Neural progenitor cell (in vitro differentiated cells): ENCODE measurements at regions not wholly inside any gene's neighbourhood (a gene's known extent, or its start where the extent isn't known, plus 50 kb on each side); places are given as distances from the start of the nearest gene placed in this dataset.
"Not testable (repeated sequence)": the region's sequence is repeated elsewhere in the genome, so short reads cannot be mapped to it uniquely, and the experiment has no call there.

ENCODE experiments used
- DNase-seq: peaks from one replicate; pipeline ENCODE4 v3.0.0-alpha.2; 2016; ENCODE audit warnings: low spot score
- H2AFZ ChIP-seq: fragments of 200-600 bp; sonication (generic); replicated peaks from 2 replicates; pipeline ENCODE4 v1.6.1; 2016; ENCODE audit warnings: antibody characterized with exemption
- H3F3A ChIP-seq: fragments of 200-600 bp; sonication (generic); 2 replicates; pipeline ENCODE4 v1.6.1; 2016; ENCODE audit warnings: antibody characterized with exemption, low read depth
- H3K27ac ChIP-seq: fragments of 200-600 bp; sonication (generic); 2 replicates; pipeline ENCODE4 v1.5.1; 2016; ENCODE audit warnings: mild to moderate bottlenecking
- H3K27me3 ChIP-seq: fragments of 200-600 bp; sonication (generic); 2 replicates; pipeline ENCODE4 v1.6.1; 2016; ENCODE audit warnings: mild to moderate bottlenecking, moderate library complexity
- H3K36me3 ChIP-seq: fragments of 200-600 bp; sonication (generic); 2 replicates; pipeline ENCODE4 v1.5.1; 2016
- H3K4me1 ChIP-seq: fragments of 200-600 bp; sonication (generic); 2 replicates; pipeline ENCODE4 v1.6.1; 2016; ENCODE audit warnings: mixed run types
- H3K4me2 ChIP-seq: fragments of 200-600 bp; sonication (generic); 2 replicates; pipeline ENCODE4 v1.6.1; 2016
- H3K4me3 ChIP-seq: fragments of 200-600 bp; sonication (generic); 2 replicates; pipeline ENCODE4 v1.5.1; 2016
- H3K79me2 ChIP-seq: fragments of 200-600 bp; sonication (generic); 2 replicates; pipeline ENCODE4 v1.6.1; 2016; ENCODE audit warnings: low read depth
- H3K9ac ChIP-seq: fragments of 200-600 bp; sonication (generic); 2 replicates; pipeline ENCODE4 v1.6.1; 2016
- H3K9me3 ChIP-seq: fragments of 200-600 bp; sonication (generic); 2 replicates; pipeline ENCODE4 v1.5.1; 2016; ENCODE audit warnings: low read depth
- H4K20me1 ChIP-seq: fragments of 200-600 bp; sonication (generic); 2 replicates; pipeline ENCODE4 v1.6.1; 2016; ENCODE audit warnings: low read depth
- H3K27ac Mint-ChIP-seq: 3 replicates; pipeline ENCODE4 v1.8.0; 2021; ENCODE audit warnings: mixed read lengths
- H3K27me3 Mint-ChIP-seq: 2 replicates; pipeline ENCODE4 v1.8.0; 2022; ENCODE audit warnings: low read depth, mild to moderate bottlenecking, inconsistent platforms, moderate library complexity, mixed read lengths; ENCODE audit not compliant: insufficient read depth
- H3K36me3 Mint-ChIP-seq: 3 replicates; pipeline ENCODE4 v1.8.0; 2021; ENCODE audit warnings: mixed read lengths
- H3K4me1 Mint-ChIP-seq: 3 replicates; pipeline ENCODE4 v1.8.0; 2021; ENCODE audit warnings: mixed read lengths
- H3K4me3 Mint-ChIP-seq: 3 replicates; pipeline ENCODE4 v1.8.0; 2021; ENCODE audit warnings: mild to moderate bottlenecking, moderate library complexity, mixed read lengths
- H3K9me3 Mint-ChIP-seq: 3 replicates; pipeline ENCODE4 v1.8.0; 2020; ENCODE audit warnings: mixed read lengths
- CTCF ChIP-seq: fragments of 200-600 bp; sonication (generic); IDR thresholded peaks from 2 replicates; pipeline ENCODE4 v1.5.1; 2017; ENCODE audit warnings: antibody characterized with exemption, mild to moderate bottlenecking

- not testable (repeated sequence) for H3K9ac ChIP-seq, H3K79me2 ChIP-seq, H3K4me3 Mint-ChIP-seq, H3K4me1 ChIP-seq, H3K4me3 ChIP-seq, H3F3A ChIP-seq, H2AFZ ChIP-seq, H3K27me3 Mint-ChIP-seq, H4K20me1 ChIP-seq, DNase-seq, H3K9me3 Mint-ChIP-seq, H3K36me3 ChIP-seq, H3K9me3 ChIP-seq, H3K27ac ChIP-seq, H3K4me1 Mint-ChIP-seq, H3K27ac Mint-ChIP-seq, H3K36me3 Mint-ChIP-seq
- H3K4me2 ChIP-seq, result peak overlapping the region; percentile 55
- peaks cover 13% of the 10 kb centered on the region for H3K27me3 ChIP-seq
Observed at GRCh38 chr9:66152406-66152805, 415.5 kb downstream of the FOXD4L4 start.

- not testable (repeated sequence) for H3K27me3 Mint-ChIP-seq, H3K36me3 Mint-ChIP-seq, H3K79me2 ChIP-seq, H2AFZ ChIP-seq, H3K4me3 ChIP-seq, H3K27ac Mint-ChIP-seq, H3K27ac ChIP-seq, H3K4me1 ChIP-seq, H4K20me1 ChIP-seq, H3K9me3 Mint-ChIP-seq, H3K9ac ChIP-seq, H3K36me3 ChIP-seq, H3K4me3 Mint-ChIP-seq, H3F3A ChIP-seq, H3K9me3 ChIP-seq, H3K4me2 ChIP-seq, H3K4me1 Mint-ChIP-seq
- DNase-seq, result peak; percentile 79
- TF ChIP-seq CTCF, result peak; percentile 21
- H3K27me3 ChIP-seq, result peaks cover 13% of the 10 kb centered on the region
Observed at GRCh38 chr9:66153021-66153725, 416.2 kb downstream of the FOXD4L4 start.

- H3F3A ChIP-seq, H3K27me3 Mint-ChIP-seq, H3K4me3 ChIP-seq, H3K36me3 ChIP-seq, DNase-seq, H3K4me1 ChIP-seq, H3K9ac ChIP-seq, H3K79me2 ChIP-seq, H3K4me2 ChIP-seq, H3K27ac Mint-ChIP-seq, H4K20me1 ChIP-seq, H3K4me1 Mint-ChIP-seq, H3K9me3 Mint-ChIP-seq, H3K36me3 Mint-ChIP-seq, H3K9me3 ChIP-seq, H2AFZ ChIP-seq, H3K4me3 Mint-ChIP-seq, H3K27ac ChIP-seq: not testable (repeated sequence)
- H3K27me3 ChIP-seq, result peaks cover 13% of the 10 kb centered on the region
Observed at GRCh38 chr9:66153971-66154691, 417.2 kb downstream of the FOXD4L4 start.

DNA sequence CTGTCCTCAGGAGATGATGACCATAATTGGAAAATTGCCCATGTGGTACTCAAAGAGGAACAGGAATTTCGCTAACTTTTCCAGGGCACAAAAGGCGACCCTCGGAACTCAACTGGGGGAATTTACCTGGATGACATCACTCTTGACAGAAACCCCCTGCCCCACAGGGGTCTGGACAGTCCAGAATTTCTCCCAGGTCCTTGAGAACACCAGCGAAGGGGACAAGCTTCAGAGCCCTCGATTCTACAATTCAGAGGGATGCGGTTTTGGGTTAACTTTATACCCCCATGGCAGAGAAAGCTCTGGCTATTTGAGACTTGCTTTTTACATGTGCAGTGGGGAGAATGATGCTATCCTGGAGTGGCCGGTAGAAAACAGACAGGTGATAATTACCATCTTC is 445.4 kb downstream of the FOXD4L4 start:
- H3K36me3 Mint-ChIP-seq, H4K20me1 ChIP-seq, H3K9ac ChIP-seq, H3K4me3 ChIP-seq, H3K79me2 ChIP-seq, H2AFZ ChIP-seq, DNase-seq, H3K27me3 Mint-ChIP-seq, H3K27me3 ChIP-seq, H3K4me1 Mint-ChIP-seq, H3K9me3 ChIP-seq, H3K4me3 Mint-ChIP-seq, H3K36me3 ChIP-seq, H3K27ac ChIP-seq, H3F3A ChIP-seq, H3K4me1 ChIP-seq, H3K9me3 Mint-ChIP-seq, H3K4me2 ChIP-seq, H3K27ac Mint-ChIP-seq: not testable (repeated sequence)

DNA sequence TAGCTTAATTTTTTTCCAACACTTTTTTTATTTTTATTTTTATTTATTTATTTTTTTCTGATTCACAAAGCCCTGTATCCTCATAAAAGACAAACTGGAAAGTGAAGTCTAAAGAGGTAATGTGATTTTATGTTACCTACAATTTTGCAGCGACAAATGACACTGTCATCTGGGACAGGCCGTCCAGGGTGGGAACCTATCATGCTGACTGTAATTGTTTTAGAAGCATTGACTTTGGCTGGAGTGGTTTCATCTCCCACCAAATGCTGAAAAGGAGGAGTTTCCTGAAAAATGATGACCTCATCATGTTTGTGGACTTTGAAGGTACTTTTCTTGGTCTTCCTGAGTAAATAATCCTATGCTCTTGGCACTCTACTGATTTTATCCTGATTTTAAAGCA is 446.7 kb downstream of the FOXD4L4 start:
- not testable (repeated sequence) for H3K4me3 Mint-ChIP-seq, H3K9me3 ChIP-seq, H3K4me1 ChIP-seq, H3K4me1 Mint-ChIP-seq, H3K9ac ChIP-seq, H3F3A ChIP-seq, H3K4me2 ChIP-seq, DNase-seq, H3K9me3 Mint-ChIP-seq, H3K36me3 ChIP-seq, H3K4me3 ChIP-seq, H3K27me3 Mint-ChIP-seq, H3K36me3 Mint-ChIP-seq, H3K79me2 ChIP-seq, H3K27ac ChIP-seq, H3K27me3 ChIP-seq, H3K27ac Mint-ChIP-seq, H2AFZ ChIP-seq, H4K20me1 ChIP-seq

- H3K9me3 ChIP-seq, H3K27me3 Mint-ChIP-seq, H3K27ac Mint-ChIP-seq, H4K20me1 ChIP-seq, H3K79me2 ChIP-seq, H3K4me2 ChIP-seq, H3K9ac ChIP-seq, H3K4me1 ChIP-seq, H3K27ac ChIP-seq, H3F3A ChIP-seq, H2AFZ ChIP-seq, H3K4me3 ChIP-seq, H3K4me3 Mint-ChIP-seq, H3K36me3 ChIP-seq, H3K9me3 Mint-ChIP-seq, H3K4me1 Mint-ChIP-seq, DNase-seq, H3K36me3 Mint-ChIP-seq: not testable (repeated sequence)
- peaks cover 24% of the 10 kb centered on the region for H3K27me3 ChIP-seq
Observed at GRCh38 chr9:66197199-66197598, 460.3 kb downstream of the FOXD4L4 start.

DNA sequence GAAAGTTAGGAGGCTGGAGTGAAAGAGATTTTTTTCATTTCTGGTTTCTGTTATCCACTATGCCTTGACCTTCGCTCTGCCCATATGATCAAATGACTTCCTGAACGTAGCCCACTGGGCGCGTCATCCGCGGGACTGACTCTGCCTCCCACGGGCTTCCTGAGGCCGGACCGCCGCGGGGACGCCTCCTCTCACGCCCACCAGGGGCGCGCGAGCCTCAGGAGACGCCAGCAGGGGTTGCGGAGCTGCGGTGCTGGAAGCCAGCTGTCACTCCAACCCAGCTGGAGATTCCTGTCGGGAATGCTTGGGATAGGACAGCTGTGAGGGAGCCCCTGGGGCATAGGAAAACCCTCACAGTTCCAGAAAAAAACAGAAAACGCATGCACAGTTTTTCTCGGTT is 461.5 kb downstream of the FOXD4L4 start:
- not testable (repeated sequence) for H4K20me1 ChIP-seq, H3K9me3 ChIP-seq, H3K27ac Mint-ChIP-seq, DNase-seq, H3K4me3 Mint-ChIP-seq, H3K36me3 Mint-ChIP-seq, H3K4me1 Mint-ChIP-seq, H3F3A ChIP-seq, H3K27me3 Mint-ChIP-seq, H3K9ac ChIP-seq, H3K36me3 ChIP-seq, H3K4me3 ChIP-seq, H3K4me1 ChIP-seq, H3K79me2 ChIP-seq, H3K27ac ChIP-seq, H3K9me3 Mint-ChIP-seq, H2AFZ ChIP-seq, H3K4me2 ChIP-seq
- peaks cover 24% of the 10 kb centered on the region for H3K27me3 ChIP-seq
